Limb (tissue), 2 donors: ENCODE measurements at regions not wholly inside any gene's neighbourhood (a gene's known extent, or its start where the extent isn't known, plus 50 kb on each side); places are given as distances from the start of the nearest gene placed in this dataset.

ENCODE experiments used
- DNase-seq, 2 donors: peaks; one replicate each; pipeline ENCODE4 v3.0.0-alpha.2; 2016; ENCODE audit errors: extremely low spot score in 2 of 2

DNA sequence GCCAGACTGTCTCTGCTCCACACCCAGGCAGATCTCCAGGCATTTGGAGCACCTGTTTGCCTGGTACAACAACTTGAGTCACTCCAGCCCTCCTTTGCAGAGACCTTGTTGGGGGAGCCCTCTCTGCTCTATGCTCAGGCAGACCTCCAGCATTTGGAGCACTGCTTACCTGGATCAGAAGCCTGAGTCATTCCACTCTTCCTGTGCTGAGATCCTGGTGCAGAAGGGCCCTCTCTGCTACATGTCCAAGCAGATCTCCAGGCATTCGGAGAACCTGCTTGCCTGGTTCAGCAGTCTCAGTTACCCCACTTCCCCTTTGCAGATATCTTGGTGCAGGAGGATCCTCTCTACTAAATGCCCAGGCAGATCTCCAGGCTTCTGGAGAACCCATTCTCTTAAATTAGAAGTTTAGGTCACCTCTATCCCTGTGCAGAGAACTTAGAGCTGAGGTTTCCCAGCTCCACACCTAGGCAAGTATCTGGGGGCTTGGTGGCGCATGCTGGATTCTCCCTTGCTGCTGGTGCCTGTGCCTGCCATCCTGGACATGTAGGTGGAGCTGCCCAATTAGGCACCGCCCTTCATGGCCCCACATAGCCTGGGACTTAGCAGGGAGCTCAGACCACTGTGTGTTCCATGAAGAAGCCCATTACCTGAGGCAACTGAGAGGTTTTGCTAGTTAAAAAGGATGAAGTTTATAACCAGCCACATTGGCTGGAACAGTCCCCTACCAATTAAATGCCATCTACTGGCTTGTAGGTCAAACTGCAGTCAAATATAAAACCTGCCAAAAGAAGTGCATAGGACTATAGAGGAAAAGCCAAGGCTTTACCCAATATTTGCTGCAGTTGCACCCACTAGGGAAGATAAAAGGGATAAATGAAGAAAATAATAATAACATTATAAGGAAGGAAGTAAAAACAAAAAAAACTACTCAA is 97.6 kb upstream of the SLITRK6 start:
- no peak for DNase-seq

DNA sequence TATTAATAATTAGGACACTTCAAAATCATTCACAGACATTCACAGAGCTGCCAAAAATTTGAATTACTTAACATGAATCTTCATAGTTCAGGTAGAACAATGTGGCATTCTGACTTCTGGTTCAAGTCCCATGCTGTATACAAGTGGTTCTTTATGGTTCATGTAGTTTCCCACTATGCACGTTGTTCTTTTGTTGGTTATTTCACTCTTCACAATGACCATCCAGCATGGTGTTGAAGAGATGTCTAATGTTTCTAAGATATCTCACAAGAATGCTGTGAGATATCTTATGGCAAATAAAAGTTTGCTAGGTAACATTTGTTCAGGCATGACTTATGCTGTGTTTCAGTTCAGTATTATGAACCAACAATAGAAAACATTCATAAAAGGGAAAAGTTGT is 88.2 kb upstream of the SLITRK6 start:
- DNase-seq, result no peak

DNA sequence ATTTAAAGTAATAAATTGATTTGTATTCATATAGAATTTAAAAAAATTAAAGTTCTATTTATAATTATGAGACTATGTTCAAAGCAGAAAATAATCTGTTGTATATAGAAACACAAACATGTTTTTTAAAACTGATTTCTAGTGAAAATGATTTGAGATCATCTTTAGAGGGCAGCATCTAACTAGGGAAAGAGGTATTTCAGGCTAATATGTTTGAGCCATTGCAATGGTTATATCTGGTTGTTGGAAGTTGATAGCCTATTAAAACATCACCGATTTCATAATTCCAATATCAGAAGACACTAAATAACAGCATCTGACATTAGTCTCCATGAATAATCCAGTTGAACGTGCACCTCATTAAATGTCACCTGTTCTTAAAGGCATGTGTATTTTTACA is 79.8 kb upstream of the SLITRK6 start:
- no peak for DNase-seq

DNA sequence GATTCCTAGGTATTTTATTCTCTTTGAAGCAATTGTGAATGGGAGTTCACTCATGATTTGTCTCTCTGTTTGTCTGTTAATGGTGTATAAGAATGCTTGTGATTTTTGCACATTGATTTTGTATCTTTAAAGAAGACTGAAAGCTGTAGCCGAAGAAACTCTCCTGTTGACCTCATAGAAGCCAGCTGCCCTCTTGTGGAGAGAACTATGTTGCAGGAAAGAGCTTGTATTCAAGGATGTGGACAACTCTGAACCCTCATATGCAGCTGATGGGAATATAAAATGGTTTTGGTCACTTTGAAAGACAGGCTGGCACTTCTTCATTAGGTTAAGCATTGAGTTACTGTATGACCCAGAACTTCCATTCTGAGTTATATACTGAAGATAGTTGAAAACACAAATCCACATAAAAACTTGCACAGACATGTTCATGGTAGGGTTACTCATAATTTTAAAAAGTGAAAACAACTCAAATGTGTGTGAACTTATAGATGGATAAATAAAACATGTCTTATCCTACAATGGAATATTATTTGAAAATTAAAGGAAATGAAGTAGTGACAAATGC is 65.8 kb upstream of the SLITRK6 start:
- DNase-seq, result no peak

DNA sequence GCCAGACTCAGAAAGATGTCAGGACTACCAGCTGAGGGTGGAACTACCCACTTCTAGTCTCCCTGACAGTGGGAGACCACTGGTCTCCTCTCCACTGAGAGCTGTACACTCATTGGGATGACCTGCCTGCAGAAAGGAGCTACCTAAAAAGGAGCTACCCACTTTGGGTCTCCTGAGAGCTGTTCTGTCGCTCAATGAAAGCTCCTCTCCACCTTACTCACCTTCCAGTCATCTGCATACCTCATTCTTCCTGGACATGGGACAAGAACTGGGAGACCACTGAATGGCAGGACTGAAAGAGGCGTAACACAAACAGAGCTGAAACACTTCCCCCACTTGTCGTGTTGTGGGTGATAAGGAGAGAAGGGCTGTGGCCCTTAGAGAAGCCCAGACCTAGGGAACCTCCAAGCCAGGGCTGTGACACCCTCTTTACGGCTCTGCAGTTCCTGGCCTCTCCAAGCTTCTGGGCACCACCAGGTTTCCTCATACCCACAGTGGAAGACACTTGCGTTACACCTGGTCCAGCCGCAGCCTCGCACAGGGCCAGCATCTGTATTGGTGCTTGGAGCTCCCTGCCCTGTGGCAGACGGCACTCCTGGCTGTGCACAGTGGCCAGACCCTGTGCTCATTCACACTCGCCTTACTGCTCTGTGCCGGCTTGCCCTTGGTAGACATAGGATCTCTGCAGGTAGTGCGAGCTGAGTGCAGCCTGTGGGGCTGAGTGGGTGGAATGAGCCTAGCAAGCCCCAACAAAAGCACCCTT is 54.9 kb upstream of the SLITRK6 start:
- DNase-seq, result no peak

DNA sequence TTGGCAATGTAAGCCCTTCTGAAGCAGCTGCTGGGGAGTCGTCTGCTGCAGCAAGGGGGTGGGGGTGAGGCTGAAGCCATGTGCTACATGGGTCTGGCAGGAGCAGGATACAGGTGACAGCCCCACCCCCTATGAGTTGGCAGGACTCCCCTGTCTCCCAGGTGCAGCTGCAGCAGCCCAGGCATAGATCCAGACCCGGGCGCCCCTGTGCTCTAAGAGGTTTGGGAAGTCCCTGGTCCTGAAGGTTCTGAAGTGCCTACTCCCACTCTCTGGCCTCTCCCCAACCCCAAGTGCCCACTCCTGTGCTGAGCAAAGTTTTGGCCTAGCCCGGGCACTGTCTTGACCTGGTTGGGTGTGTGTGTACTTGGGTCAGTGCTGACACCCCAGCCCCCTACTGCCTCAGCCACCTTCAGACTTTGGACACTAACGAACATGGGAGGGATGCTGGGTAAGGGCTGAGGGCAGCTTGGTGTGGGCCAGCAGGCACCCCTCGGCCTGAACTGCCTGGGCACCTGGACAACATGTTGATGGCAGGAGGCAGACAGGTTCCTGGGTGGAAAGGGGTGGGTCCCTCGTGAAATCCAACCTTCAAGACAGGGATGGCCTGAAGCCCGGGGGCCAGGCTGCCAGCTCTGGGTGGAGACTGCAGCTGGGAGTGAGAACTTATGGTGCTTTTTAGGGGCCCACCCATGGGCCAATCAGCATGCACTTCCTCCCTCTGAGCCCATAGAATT is 54.1 kb upstream of the SLITRK6 start:
- no peak for DNase-seq
